HG03045 (cell line): ENCODE measurements at regions not wholly inside any gene's neighbourhood (a gene's known extent, or its start where the extent isn't known, plus 50 kb on each side); places are given as distances from the start of the nearest gene placed in this dataset.

ENCODE experiments used
- ATAC-seq: cut with Tn5 transposase; IDR thresholded peaks from one replicate; pipeline ENCODE4 v1.9.1; 2021; ENCODE audit warnings: mild to moderate bottlenecking, moderate library complexity; ENCODE audit not compliant: unreplicated experiment

DNA sequence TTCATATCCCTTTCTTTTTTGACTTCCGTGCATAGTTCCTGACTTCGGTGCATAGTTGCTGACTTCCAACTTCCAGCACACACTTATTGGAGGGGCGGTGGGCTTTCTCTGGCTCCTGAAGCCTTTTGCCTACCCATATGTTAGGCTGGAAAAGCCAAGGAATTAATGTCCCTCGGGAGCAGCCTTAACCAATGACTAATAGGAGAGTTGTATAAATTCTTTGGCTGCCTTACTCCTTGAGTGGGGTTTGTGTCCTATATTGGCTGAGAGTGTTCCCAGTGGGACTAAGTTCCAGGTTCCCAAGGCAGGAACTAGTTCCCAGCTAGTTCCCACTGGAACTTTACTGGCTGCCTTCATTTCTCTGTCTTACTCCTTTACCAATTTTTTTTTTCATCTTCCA, 105.7 kb downstream of the ZNF326 start:
- no peak for ATAC-seq

DNA sequence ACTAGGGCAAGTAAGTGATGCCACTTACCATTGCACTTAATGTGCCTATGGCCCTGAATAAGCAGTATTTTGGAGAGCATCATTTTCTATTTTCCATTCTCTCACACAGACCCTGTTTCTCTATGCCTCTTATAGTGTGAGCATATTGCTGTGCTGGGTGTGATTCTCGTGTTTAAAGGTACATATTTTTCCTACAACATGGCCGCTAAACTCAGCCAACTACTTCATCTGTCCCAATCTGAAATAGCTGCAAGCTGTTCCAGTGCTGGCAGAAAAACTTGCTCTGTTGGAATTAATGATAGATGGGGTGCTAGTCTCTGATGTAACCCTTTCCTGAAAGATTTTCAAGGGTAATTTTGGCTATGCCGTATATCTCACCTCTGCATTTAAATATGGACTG, 97.5 kb downstream of the ZNF326 start:
- ATAC-seq: no peak
